ENCODE measurements at regions not wholly inside any gene's neighbourhood (a gene's known extent, or its start where the extent isn't known, plus 50 kb on each side); places are given as distances from the start of the nearest gene placed in this dataset.

GRCh38 chr2:126463892-126464674 is 191.9 kb upstream of the GYPC start:
- Mint-ChIP-seq H3K9me3 (no peaks in the 10 kb centered on the region), H3K4me1 (ENCODE audit: low read depth) (no peaks in the 10 kb centered on the region), H3K36me3 (ENCODE audit: insufficient read depth) (no peaks in the 10 kb centered on the region), H3K27me3 (ENCODE audit: low read depth) (peaks cover 2% of the 10 kb centered on the region), H3K4me3 (no peak overlapping the region)
- DNase-seq (no peak), ATAC-seq (no peak)

GRCh38 chr2:126467367-126468054 is 188.4 kb upstream of the GYPC start:
- H3K27me3 Mint-ChIP-seq (ENCODE audit: low read depth): peaks cover 19% of the 10 kb centered on the region
- no peak overlapping the region for H3K4me3 Mint-ChIP-seq
- no peak for DNase-seq
- no peaks in the 10 kb centered on the region for H3K4me1 Mint-ChIP-seq (ENCODE audit: low read depth)
- no peaks in the 10 kb centered on the region for H3K9me3 Mint-ChIP-seq
- ATAC-seq: no peak
- no peaks in the 10 kb centered on the region for H3K36me3 Mint-ChIP-seq (ENCODE audit: insufficient read depth)

GRCh38 chr2:126475031-126475430 is 180.9 kb upstream of the GYPC start:
- peaks cover 3% of the 10 kb centered on the region for H3K9me3 Mint-ChIP-seq
- DNase-seq (no peak), ATAC-seq (no peak)
- H3K27me3 Mint-ChIP-seq (ENCODE audit: low read depth): peaks cover 14% of the 10 kb centered on the region
- no peak overlapping the region for H3K4me3 Mint-ChIP-seq
- no peaks in the 10 kb centered on the region for H3K36me3 Mint-ChIP-seq (ENCODE audit: insufficient read depth)
- no peaks in the 10 kb centered on the region for H3K4me1 Mint-ChIP-seq (ENCODE audit: low read depth)

- Mint-ChIP-seq H3K4me3 (no peak overlapping the region), H3K4me1 (ENCODE audit: low read depth) (no peaks in the 10 kb centered on the region), H3K9me3 (peaks cover 3% of the 10 kb centered on the region), H3K36me3 (ENCODE audit: insufficient read depth) (no peaks in the 10 kb centered on the region), H3K27me3 (ENCODE audit: low read depth) (peaks cover 10% of the 10 kb centered on the region)
- DNase-seq (no peak), ATAC-seq (no peak)
These were observed 179.3 kb upstream of the GYPC start for GRCh38 chr2:126476691-126477090.

- Mint-ChIP-seq H3K9me3 (peaks cover 3% of the 10 kb centered on the region), H3K36me3 (ENCODE audit: insufficient read depth) (no peaks in the 10 kb centered on the region), H3K27me3 (ENCODE audit: low read depth) (peaks cover 2% of the 10 kb centered on the region), H3K4me1 (ENCODE audit: low read depth) (no peaks in the 10 kb centered on the region), H3K4me3 (no peak overlapping the region)
- ATAC-seq: no peak
- no peak for DNase-seq
These were observed 175.9 kb upstream of the GYPC start for GRCh38 chr2:126480033-126480432.

- no peaks in the 10 kb centered on the region for H3K36me3 Mint-ChIP-seq (ENCODE audit: insufficient read depth)
- H3K4me3 Mint-ChIP-seq: no peak overlapping the region
- H3K27me3 Mint-ChIP-seq (ENCODE audit: low read depth): peaks cover 7% of the 10 kb centered on the region
- H3K9me3 Mint-ChIP-seq: peaks cover 3% of the 10 kb centered on the region
- DNase-seq: no peak
- ATAC-seq: peak in 1 of 2 donors; percentile 37
- no peaks in the 10 kb centered on the region for H3K4me1 Mint-ChIP-seq (ENCODE audit: low read depth)
These were observed 173.1 kb upstream of the GYPC start for GRCh38 chr2:126482582-126483464.

- DNase-seq (no peak), ATAC-seq (no peak)
- Mint-ChIP-seq H3K4me1 (ENCODE audit: low read depth) (no peaks in the 10 kb centered on the region), H3K27me3 (ENCODE audit: low read depth) (peaks cover 15% of the 10 kb centered on the region), H3K4me3 (no peak overlapping the region), H3K9me3 (peaks cover 15% of the 10 kb centered on the region), H3K36me3 (ENCODE audit: insufficient read depth) (no peaks in the 10 kb centered on the region)
These were observed 161.4 kb upstream of the GYPC start for GRCh38 chr2:126494593-126494992.

GRCh38 chr2:126495189-126495588 is 160.8 kb upstream of the GYPC start:
- H3K27me3 Mint-ChIP-seq (ENCODE audit: low read depth): peaks cover 15% of the 10 kb centered on the region
- ATAC-seq: no peak
- H3K9me3 Mint-ChIP-seq: peaks cover 15% of the 10 kb centered on the region
- no peak for DNase-seq
- H3K4me3 Mint-ChIP-seq: no peak overlapping the region
- no peaks in the 10 kb centered on the region for H3K4me1 Mint-ChIP-seq (ENCODE audit: low read depth)
- no peaks in the 10 kb centered on the region for H3K36me3 Mint-ChIP-seq (ENCODE audit: insufficient read depth)

GRCh38 chr2:126496493-126496892 is 159.5 kb upstream of the GYPC start:
- H3K4me1 Mint-ChIP-seq (ENCODE audit: low read depth): no peaks in the 10 kb centered on the region
- no peaks in the 10 kb centered on the region for H3K36me3 Mint-ChIP-seq (ENCODE audit: insufficient read depth)
- peaks cover 15% of the 10 kb centered on the region for H3K27me3 Mint-ChIP-seq (ENCODE audit: low read depth)
- H3K4me3 Mint-ChIP-seq: no peak overlapping the region
- ATAC-seq (no peak), DNase-seq (no peak)
- H3K9me3 Mint-ChIP-seq: peaks cover 15% of the 10 kb centered on the region

GRCh38 chr2:126503476-126503875 is 152.5 kb upstream of the GYPC start:
- Mint-ChIP-seq H3K4me3 (no peak overlapping the region), H3K27me3 (ENCODE audit: low read depth) (peaks cover 10% of the 10 kb centered on the region), H3K9me3 (no peaks in the 10 kb centered on the region)

GRCh38 chr2:126504949-126505348 is 151.0 kb upstream of the GYPC start:
- H3K36me3 Mint-ChIP-seq (ENCODE audit: insufficient read depth): no peaks in the 10 kb centered on the region
- H3K4me3 Mint-ChIP-seq: no peak overlapping the region
- H3K27me3 Mint-ChIP-seq (ENCODE audit: low read depth): peaks cover 4% of the 10 kb centered on the region
- no peaks in the 10 kb centered on the region for H3K4me1 Mint-ChIP-seq (ENCODE audit: low read depth)
- DNase-seq: no peak
- H3K9me3 Mint-ChIP-seq: no peaks in the 10 kb centered on the region
- no peak for ATAC-seq

More at GRCh38 chr2:126503476-126503875, 152.5 kb upstream of the GYPC start:
- H3K36me3 Mint-ChIP-seq (ENCODE audit: insufficient read depth): no peaks in the 10 kb centered on the region
- ATAC-seq (no peak), DNase-seq (no peak)
- no peaks in the 10 kb centered on the region for H3K4me1 Mint-ChIP-seq (ENCODE audit: low read depth)

GRCh38 chr2:126506786-126507185 is 149.2 kb upstream of the GYPC start:
- H3K27me3 Mint-ChIP-seq (ENCODE audit: low read depth): peaks cover 4% of the 10 kb centered on the region
- no peaks in the 10 kb centered on the region for H3K36me3 Mint-ChIP-seq (ENCODE audit: insufficient read depth)
- DNase-seq (no peak), ATAC-seq (no peak)
- H3K4me1 Mint-ChIP-seq (ENCODE audit: low read depth): no peaks in the 10 kb centered on the region
- no peak overlapping the region for H3K4me3 Mint-ChIP-seq
- H3K9me3 Mint-ChIP-seq: no peaks in the 10 kb centered on the region

- H3K27me3 Mint-ChIP-seq (ENCODE audit: low read depth): peaks cover 2% of the 10 kb centered on the region
- no peaks in the 10 kb centered on the region for H3K9me3 Mint-ChIP-seq
- DNase-seq (no peak), ATAC-seq (no peak)
- no peaks in the 10 kb centered on the region for H3K4me1 Mint-ChIP-seq (ENCODE audit: low read depth)
- H3K36me3 Mint-ChIP-seq (ENCODE audit: insufficient read depth): no peaks in the 10 kb centered on the region
- no peak overlapping the region for H3K4me3 Mint-ChIP-seq
These were observed 148.5 kb upstream of the GYPC start for GRCh38 chr2:126507425-126507911.

- Mint-ChIP-seq H3K4me3 (no peak overlapping the region), H3K36me3 (ENCODE audit: insufficient read depth) (no peaks in the 10 kb centered on the region), H3K4me1 (ENCODE audit: low read depth) (no peaks in the 10 kb centered on the region), H3K9me3 (no peaks in the 10 kb centered on the region), H3K27me3 (ENCODE audit: low read depth) (no peaks in the 10 kb centered on the region)
- ATAC-seq (no peak), DNase-seq (no peak)
These were observed 145.6 kb upstream of the GYPC start for GRCh38 chr2:126510356-126510755.

Measured in activated T-cell treated with anti-CD3 and anti-CD28 coated beads, Interleukin-2, amount 50 U/mL, for 4 hours (primary cell).